K562 (cell line): ENCODE measurements at regions not wholly inside any gene's neighbourhood (a gene's known extent, or its start where the extent isn't known, plus 50 kb on each side); places are given as distances from the start of the nearest gene placed in this dataset.

ENCODE experiments used
- ATAC-seq: fragments of 200-7000 bp; cut with Tn5 transposase; 3 replicates; pipeline ENCODE4 v1.9.1; 2020; ENCODE audit warnings: moderate library complexity
- BruUV-seq: library from RNA; stranded (reverse); fragments of 400-500 nt; replicated peaks from 2 replicates; lab custom pipeline; 2021; lab: Mats Ljungman, UMichigan
- CTCF ChIA-PET: fragments of 300-600 bp; formaldehyde crosslinking; extraction: SDS; loops from one replicate; lab custom pipeline; 2021; ENCODE audit warnings: low intra/inter-chr PET ratio; lab: Yijun Ruan, JAX
- POLR2A ChIA-PET: fragments of 300-600, 350-650 bp; sonication (Branson Sonifier 250); formaldehyde crosslinking; extraction: SDS; loops from one replicate; lab custom pipeline; 2021; ENCODE audit warnings: antibody characterized with exemption, inconsistent platforms; lab: Yijun Ruan, JAX
- DNase-seq, 4 experiments: peaks; one replicate each; pipeline versions ENCODE4 v3.0.0 to v3.0.0-alpha.2; 2011 to 2018; ENCODE audit warnings: low spot score in 3 of 4, mixed read lengths in 3 of 4; ENCODE audit errors: extremely low read depth in 1 of 4
- FAIRE-seq: peaks from 2 replicates; lab custom pipeline; 2011; peaks lifted over from hg19 to GRCh38; lab: Jason Lieb, UNC
- H2AFZ ChIP-seq: 2 replicates; pipeline ENCODE4 v1.6.0; 2011; ENCODE audit warnings: low read depth, low read length, control low read depth, inconsistent platforms
- H3K27ac ChIP-seq: fragments of 200-600 bp; 3 replicates; pipeline ENCODE4 v1.8.0; 2011; ENCODE audit warnings: low read depth, mild to moderate bottlenecking, control low read depth, inconsistent platforms, low read length, moderate library complexity, mixed read lengths; ENCODE audit errors: extremely low read depth
- H3K27me3 ChIP-seq, 2 experiments: fragments of 300-600 bp in 1 of 2; 2 replicates in 1 of 2; 3 replicates in 1 of 2; pipeline versions ENCODE4 v1.6.0 to v1.8.0; 2011; ENCODE audit warnings: inconsistent platforms in 2 of 2, low read length in 2 of 2, mild to moderate bottlenecking in 1 of 2, mixed read lengths in 1 of 2, moderate library complexity in 1 of 2; ENCODE audit not compliant: control insufficient read depth in 2 of 2, insufficient read depth in 2 of 2
- H3K36me3 ChIP-seq: fragments of 300-600 bp; 3 replicates; pipeline ENCODE4 v1.8.0; 2011; ENCODE audit warnings: mild to moderate bottlenecking, low read length, inconsistent platforms; ENCODE audit not compliant: control insufficient read depth, insufficient read depth
- H3K4me1 ChIP-seq, 2 experiments: fragments of 200-600 bp in 1 of 2; replicated peaks in 1 of 2; 2 replicates in 1 of 2; 3 replicates in 1 of 2; pipeline versions ENCODE4 v1.5.1 to v1.8.0; 2011; ENCODE audit warnings: inconsistent platforms in 2 of 2, low read length in 2 of 2, mild to moderate bottlenecking in 1 of 2, mixed read lengths in 1 of 2, moderate library complexity in 1 of 2; ENCODE audit not compliant: control insufficient read depth in 2 of 2, insufficient read depth in 2 of 2
- H3K4me2 ChIP-seq: 2 replicates; pipeline ENCODE4 v1.6.1; 2011; ENCODE audit warnings: low read length, control low read depth, inconsistent platforms, mixed read lengths; ENCODE audit not compliant: insufficient read depth
- H3K4me3 ChIP-seq: fragments of 200-600 bp; sonication (generic), shearing (Covaris generic); 2 replicates; pipeline ENCODE4 v1.5.1; 2016; ENCODE audit warnings: control low read depth, inconsistent platforms
- H3K79me2 ChIP-seq: fragments of 200-600 bp; 3 replicates; pipeline ENCODE4 v1.8.0; 2011; ENCODE audit warnings: low read length, inconsistent platforms; ENCODE audit not compliant: control insufficient read depth, insufficient read depth
- H3K9ac ChIP-seq, 2 experiments: 2 replicates each; pipeline versions ENCODE4 v1.6.0 to v1.6.1; 2011; ENCODE audit warnings: low read depth in 2 of 2, low read length in 2 of 2, control low read depth in 1 of 2, inconsistent platforms in 1 of 2, mild to moderate bottlenecking in 1 of 2, mixed read lengths in 1 of 2; ENCODE audit not compliant: insufficient read depth in 1 of 2
- H3K9me1 ChIP-seq: one replicate; pipeline ENCODE4 v1.6.0; 2011; ENCODE audit warnings: inconsistent platforms, mild to moderate bottlenecking, low read length, moderate library complexity; ENCODE audit not compliant: control insufficient read depth, insufficient read depth
- H3K9me3 ChIP-seq: replicated peaks from 2 replicates; pipeline ENCODE4 v1.5.1; 2011; ENCODE audit warnings: low read depth, low read length, inconsistent platforms; ENCODE audit not compliant: control insufficient read depth, insufficient read depth
- H4K20me1 ChIP-seq: replicated peaks from 2 replicates; pipeline ENCODE4 v1.6.1; 2011; ENCODE audit warnings: low read length, inconsistent platforms, mixed read lengths; ENCODE audit not compliant: control insufficient read depth, insufficient read depth
- ARID2 ChIP-seq: fragments of 450-650 bp; IDR thresholded peaks from 2 replicates; pipeline ENCODE4 v1.6.1; 2017; ENCODE audit warnings: antibody characterized with exemption, mild to moderate bottlenecking
- CEBPB ChIP-seq: fragments of 450-650 bp; IDR thresholded peaks from 2 replicates; pipeline ENCODE4 v1.6.1; 2016; ENCODE audit warnings: missing genetic modification characterization, missing compliant biosample characterization
- HSF4 ChIP-seq: fragments of 250-450 bp; sonication (Bioruptor Pico); IDR thresholded peaks from 2 replicates; pipeline ENCODE4 v2.1.2; 2022; ENCODE audit warnings: mild to moderate bottlenecking, moderate library complexity, borderline replicate concordance
- NFIC ChIP-seq: fragments of 450-650 bp; IDR thresholded peaks from 2 replicates; pipeline ENCODE4 v1.6.1; 2017; ENCODE audit warnings: mild to moderate bottlenecking, inconsistent platforms
- NR4A1 ChIP-seq, 2 experiments: fragments of 250-450 bp in 1 of 2; fragments of 450-650 bp in 1 of 2; sonication (Bioruptor Pico) in 1 of 2; IDR thresholded peaks; 2 replicates each; pipeline versions ENCODE4 v1.4.0 to v1.6.1; 2016 to 2020; ENCODE audit warnings: mild to moderate bottlenecking in 2 of 2, missing compliant biosample characterization in 1 of 2, missing genetic modification characterization in 1 of 2, moderate library complexity in 1 of 2
- PTRF ChIP-seq: fragments of 450-650 bp; IDR thresholded peaks from 2 replicates; pipeline ENCODE4 v1.6.1; 2016; ENCODE audit warnings: mild to moderate bottlenecking, missing genetic modification characterization, missing compliant biosample characterization
- SOX6 ChIP-seq: fragments of 450-650 bp; IDR thresholded peaks from 2 replicates; pipeline ENCODE4 v1.6.1; 2014; ENCODE audit warnings: mild to moderate bottlenecking
- SRSF3 ChIP-seq: fragments of 200-400 bp; formaldehyde crosslinking; IDR thresholded peaks from 2 replicates; pipeline ENCODE4 v1.6.1; 2016; ENCODE audit warnings: mild to moderate bottlenecking, low read length, moderate library complexity; ENCODE audit not compliant: insufficient read depth
- TCF7L2 ChIP-seq: fragments of 150-350 bp; IDR thresholded peaks from 2 replicates; pipeline ENCODE4 v1.6.1; 2016; ENCODE audit warnings: low read depth, mild to moderate bottlenecking, low read length, moderate library complexity
- ZNF584 ChIP-seq: fragments of 200-800 bp; sonication (Bioruptor generic); IDR thresholded peaks from 2 replicates; pipeline ENCODE4 v1.6.1; 2016; ENCODE audit warnings: low read depth, mild to moderate bottlenecking, missing genetic modification characterization, missing compliant biosample characterization
- in situ Hi-C: fragments of 300-500 bp; cut with MboI; formaldehyde crosslinking; loops from 4 replicates; pipeline ENCODE4 v1.15.0; 2018; ENCODE audit warnings: inconsistent platforms, mixed read lengths
- intact Hi-C: fragments of 100-400 bp; cut with micrococcal nuclease; formaldehyde crosslinking; loops from 2 replicates; pipeline ENCODE4 v1.14.2; 2022
- TF ChIP-seq, protein P1 (sequence below): sonication (generic); formaldehyde crosslinking; IDR thresholded peaks from 2 replicates; pipeline ENCODE4 v1.8.0; 2023; ENCODE audit warnings: mild to moderate bottlenecking, missing genetic modification reagents

GRCh38 chr12:13546231-13546630 lies 349.7 kb downstream of the EMP1 start (continued):
- TF ChIP-seq NR4A1 (CRISPR knock-in tag; IDR thresholded peaks at IDR 0.05) (no peak), NR4A1 (tag; IDR thresholded peaks at IDR 0.05) (no peak), ZNF584 (CRISPR knock-in tag) (no peak), SRSF3 (no peak), CEBPB (tag) (no peak), PTRF (tag) (no peak), ARID2 (no peak)
- TF ChIP-seq, protein P1, sequence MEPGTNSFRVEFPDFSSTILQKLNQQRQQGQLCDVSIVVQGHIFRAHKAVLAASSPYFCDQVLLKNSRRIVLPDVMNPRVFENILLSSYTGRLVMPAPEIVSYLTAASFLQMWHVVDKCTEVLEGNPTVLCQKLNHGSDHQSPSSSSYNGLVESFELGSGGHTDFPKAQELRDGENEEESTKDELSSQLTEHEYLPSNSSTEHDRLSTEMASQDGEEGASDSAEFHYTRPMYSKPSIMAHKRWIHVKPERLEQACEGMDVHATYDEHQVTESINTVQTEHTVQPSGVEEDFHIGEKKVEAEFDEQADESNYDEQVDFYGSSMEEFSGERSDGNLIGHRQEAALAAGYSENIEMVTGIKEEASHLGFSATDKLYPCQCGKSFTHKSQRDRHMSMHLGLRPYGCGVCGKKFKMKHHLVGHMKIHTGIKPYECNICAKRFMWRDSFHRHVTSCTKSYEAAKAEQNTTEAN: no peak

DNA sequence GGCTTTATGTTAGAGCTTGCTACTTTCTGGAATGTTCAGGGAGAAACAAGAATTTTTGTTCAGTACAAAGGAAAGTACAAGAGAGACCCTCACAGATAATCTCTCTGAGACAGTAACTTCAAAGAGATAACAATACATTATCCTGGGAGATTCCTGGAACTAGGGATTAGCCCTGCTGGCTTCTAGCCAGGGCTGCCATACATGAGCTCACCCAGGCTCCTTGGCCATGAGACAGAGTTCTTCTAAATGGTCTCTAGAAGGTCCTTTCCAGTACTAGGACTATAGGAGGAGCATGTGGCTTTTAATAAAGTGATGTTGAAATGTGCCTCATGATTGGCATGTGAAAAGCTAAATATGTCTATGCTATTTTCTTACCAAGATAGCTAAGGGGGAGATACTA lies 342.5 kb downstream of the EMP1 start:
- Histone ChIP-seq H2AFZ (no peak overlapping the region), H3K4me2 (no peak overlapping the region), H3K9ac (no peak overlapping the region), H3K36me3 (no peaks in the 10 kb centered on the region), H3K4me1 (no peaks in the 10 kb centered on the region), H4K20me1 (no peaks in the 10 kb centered on the region), H3K79me2 (no peaks in the 10 kb centered on the region), H3K27ac (no peak overlapping the region), H3K9me1 (no peaks in the 10 kb centered on the region), H3K4me3 (no peak overlapping the region), H3K27me3 (no peaks in the 10 kb centered on the region), H3K9me3 (no peaks in the 10 kb centered on the region)
- ATAC-seq (no peak), FAIRE-seq (no peak), DNase-seq (peak in 1 of 4 experiments; percentile 3)
- intact Hi-C loops: loop anchor here (5.0 to 10.0 kb wide), 2 partner anchors 177 to 264 kb away; no protein-coding TSS in a partner anchor
- CTCF ChIA-PET: no interaction called here
- TF ChIP-seq HSF4 (no peak), TCF7L2 (no peak), SOX6 (peak; percentile 12; the same call in 1 of the 2 replicates), NFIC (peak; percentile 17; the same call in 1 of the 2 replicates)
- in situ Hi-C loops: no loop called here
- POLR2A ChIA-PET: no interaction called here
- no TSS peak for BruUV-seq
